ENCODE measurements at regions not wholly inside any gene's neighbourhood (a gene's known extent, or its start where the extent isn't known, plus 50 kb on each side); places are given as distances from the start of the nearest gene placed in this dataset.

DNA sequence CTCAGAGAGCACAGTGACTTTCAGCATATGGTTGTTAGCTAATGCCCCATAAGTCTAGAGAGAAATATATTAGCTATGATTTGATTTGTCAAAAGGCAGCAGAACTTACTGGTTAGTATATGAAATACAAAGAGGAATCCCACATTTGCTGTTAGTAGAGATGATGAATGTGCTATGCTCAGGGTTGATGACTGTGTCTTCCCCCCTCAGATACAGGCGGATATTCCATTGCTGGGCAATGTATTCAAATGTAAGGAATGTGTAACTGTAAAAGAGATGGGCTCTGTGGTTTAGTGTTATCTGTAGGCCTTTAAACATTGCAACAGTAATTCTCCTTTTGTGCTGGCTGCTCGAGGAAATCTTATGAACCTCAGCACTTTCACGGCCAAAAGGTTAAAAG lies 528.9 kb upstream of the ARX start:
- TF ChIP-seq POLR2A (IDR thresholded peaks at IDR 0.05) (no peak), EP300 (IDR thresholded peaks at IDR 0.05) (no peak)
- TF ChIP-seq, protein P1, sequence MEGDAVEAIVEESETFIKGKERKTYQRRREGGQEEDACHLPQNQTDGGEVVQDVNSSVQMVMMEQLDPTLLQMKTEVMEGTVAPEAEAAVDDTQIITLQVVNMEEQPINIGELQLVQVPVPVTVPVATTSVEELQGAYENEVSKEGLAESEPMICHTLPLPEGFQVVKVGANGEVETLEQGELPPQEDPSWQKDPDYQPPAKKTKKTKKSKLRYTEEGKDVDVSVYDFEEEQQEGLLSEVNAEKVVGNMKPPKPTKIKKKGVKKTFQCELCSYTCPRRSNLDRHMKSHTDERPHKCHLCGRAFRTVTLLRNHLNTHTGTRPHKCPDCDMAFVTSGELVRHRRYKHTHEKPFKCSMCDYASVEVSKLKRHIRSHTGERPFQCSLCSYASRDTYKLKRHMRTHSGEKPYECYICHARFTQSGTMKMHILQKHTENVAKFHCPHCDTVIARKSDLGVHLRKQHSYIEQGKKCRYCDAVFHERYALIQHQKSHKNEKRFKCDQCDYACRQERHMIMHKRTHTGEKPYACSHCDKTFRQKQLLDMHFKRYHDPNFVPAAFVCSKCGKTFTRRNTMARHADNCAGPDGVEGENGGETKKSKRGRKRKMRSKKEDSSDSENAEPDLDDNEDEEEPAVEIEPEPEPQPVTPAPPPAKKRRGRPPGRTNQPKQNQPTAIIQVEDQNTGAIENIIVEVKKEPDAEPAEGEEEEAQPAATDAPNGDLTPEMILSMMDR (IDR thresholded peaks at IDR 0.05): no peak
- Histone ChIP-seq H3K36me3 (no peaks in the 10 kb centered on the region), H3K27ac (no peak overlapping the region), H3K9me3 (no peaks in the 10 kb centered on the region), H3K4me1 (no peaks in the 10 kb centered on the region), H3K4me3 (no peak overlapping the region), H3K27me3 (no peaks in the 10 kb centered on the region)
- DNase-seq (ENCODE audit: low spot score in 2 of 2): no peak
- 50 to 56% methylated on average over 3 of the region's 3 CpGs for WGBS, 2 donors

- Histone ChIP-seq H3K27me3 (no peaks in the 10 kb centered on the region), H3K4me1 (no peaks in the 10 kb centered on the region), H3K4me3 (no peak overlapping the region), H3K36me3 (no peaks in the 10 kb centered on the region), H3K27ac (no peak overlapping the region), H3K9me3 (no peaks in the 10 kb centered on the region)
- no peak for DNase-seq (ENCODE audit: low spot score in 2 of 2)
- 75 to 97% methylated on average over 7 of the region's 7 CpGs for WGBS, 2 donors
- TF ChIP-seq, protein P1 (IDR thresholded peaks at IDR 0.05): no peak
- no peak for TF ChIP-seq EP300 (IDR thresholded peaks at IDR 0.05)
- TF ChIP-seq POLR2A (IDR thresholded peaks at IDR 0.05): no peak
Observed at GRCh38 chrX:25548811-25549210, 533.0 kb upstream of the ARX start.

GRCh38 chrX:25555521-25555920 lies 539.8 kb upstream of the ARX start:
- Histone ChIP-seq H3K4me1 (no peaks in the 10 kb centered on the region), H3K9me3 (no peaks in the 10 kb centered on the region), H3K4me3 (no peak overlapping the region), H3K27me3 (no peaks in the 10 kb centered on the region), H3K27ac (no peak overlapping the region), H3K36me3 (no peaks in the 10 kb centered on the region)
- TF ChIP-seq, protein P1 (IDR thresholded peaks at IDR 0.05): no peak
- TF ChIP-seq EP300 (IDR thresholded peaks at IDR 0.05) (no peak), POLR2A (IDR thresholded peaks at IDR 0.05) (no peak)
- DNase-seq (ENCODE audit: low spot score in 2 of 2): no peak
- 70 to 77% methylated on average over 4 of the region's 4 CpGs for WGBS, 2 donors

- no peak for TF ChIP-seq POLR2A (IDR thresholded peaks at IDR 0.05)
- TF ChIP-seq EP300 (IDR thresholded peaks at IDR 0.05): no peak
- Histone ChIP-seq H3K9me3 (no peaks in the 10 kb centered on the region), H3K4me3 (no peak overlapping the region), H3K4me1 (no peaks in the 10 kb centered on the region), H3K27ac (no peak overlapping the region), H3K27me3 (no peaks in the 10 kb centered on the region), H3K36me3 (no peaks in the 10 kb centered on the region)
- DNase-seq (ENCODE audit: low spot score in 2 of 2): no peak
- WGBS, 2 donors: 68 to 100% methylated on average over 2 of the region's 2 CpGs
Observed at GRCh38 chrX:25558137-25558536, 542.4 kb upstream of the ARX start.

- no peaks in the 10 kb centered on the region for H3K27me3 ChIP-seq
- TF ChIP-seq POLR2A (IDR thresholded peaks at IDR 0.05) (no peak), EP300 (IDR thresholded peaks at IDR 0.05) (no peak)
- TF ChIP-seq, protein P1 (IDR thresholded peaks at IDR 0.05): no peak
Observed at GRCh38 chrX:25561190-25561589, 545.4 kb upstream of the ARX start.

GRCh38 chrX:25573631-25574030 lies 557.9 kb upstream of the ARX start:
- DNase-seq (ENCODE audit: low spot score in 2 of 2): no peak
- Histone ChIP-seq H3K36me3 (no peaks in the 10 kb centered on the region), H3K4me1 (no peaks in the 10 kb centered on the region), H3K9me3 (no peaks in the 10 kb centered on the region), H3K27me3 (no peaks in the 10 kb centered on the region), H3K4me3 (no peak overlapping the region), H3K27ac (no peak overlapping the region)
- TF ChIP-seq, protein P1 (IDR thresholded peaks at IDR 0.05): no peak
- TF ChIP-seq EP300 (IDR thresholded peaks at IDR 0.05) (no peak), POLR2A (IDR thresholded peaks at IDR 0.05) (no peak)

More at GRCh38 chrX:25561190-25561589, 545.4 kb upstream of the ARX start:
- Histone ChIP-seq H3K4me3 (no peak overlapping the region), H3K27ac (no peak overlapping the region), H3K36me3 (no peaks in the 10 kb centered on the region), H3K9me3 (no peaks in the 10 kb centered on the region), H3K4me1 (no peaks in the 10 kb centered on the region)
- WGBS, 2 donors: 43 to 56% methylated on average over 1 of the region's 1 CpG
- DNase-seq (ENCODE audit: low spot score in 2 of 2): no peak

Data from tibial nerve (tissue), 4 donors.